NCI-H748 (cell line): ENCODE measurements at regions not wholly inside any gene's neighbourhood (a gene's known extent, or its start where the extent isn't known, plus 50 kb on each side); places are given as distances from the start of the nearest gene placed in this dataset.

Experiments
- DNase-seq: peaks from one replicate; lab custom pipeline; 2025; ENCODE audit not compliant: unreplicated experiment; lab: John Stamatoyannopoulos, UW

- peak; percentile 38 for DNase-seq
Observed at GRCh38 chr1:13967707-13968106, 267.7 kb downstream of the PRDM2 start.

- DNase-seq, result no peak
Observed at GRCh38 chr1:13968361-13968760, 268.4 kb downstream of the PRDM2 start.

GRCh38 chr1:13970631-13971247 is 270.8 kb downstream of the PRDM2 start:
- DNase-seq, result no peak

- DNase-seq, result no peak
Observed at GRCh38 chr1:13976485-13976884, 276.5 kb downstream of the PRDM2 start.

GRCh38 chr1:13981142-13981541 is 281.2 kb downstream of the PRDM2 start:
- DNase-seq, result no peak

DNA sequence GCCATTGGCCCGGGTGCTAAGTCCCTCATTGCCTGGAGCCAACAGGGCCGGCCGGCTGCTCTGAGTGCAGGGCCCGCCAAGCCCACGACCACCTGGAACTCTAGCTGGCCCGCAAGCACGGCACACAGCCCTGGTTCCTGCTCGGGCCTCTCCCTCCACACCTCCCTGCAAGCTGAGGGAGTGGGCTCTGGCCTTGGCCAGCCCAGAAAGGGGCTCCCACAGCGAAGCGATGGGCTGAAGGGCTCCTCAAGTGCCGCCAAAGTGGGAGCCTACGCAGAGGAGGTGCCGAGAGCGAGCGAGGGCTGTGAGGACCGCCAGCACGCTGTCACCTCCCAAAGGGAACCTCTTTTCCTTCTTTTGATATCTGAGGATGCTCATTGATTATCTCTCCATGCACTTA is 283.4 kb downstream of the PRDM2 start:
- no peak for DNase-seq

- no peak for DNase-seq
Observed at GRCh38 chr1:13990939-13991338, 291.0 kb downstream of the PRDM2 start.

GRCh38 chr1:13992489-13993285 is 292.7 kb downstream of the PRDM2 start:
- DNase-seq, result peak; percentile 10

- DNase-seq, result no peak
Observed at GRCh38 chr1:13994386-13994785, 294.4 kb downstream of the PRDM2 start.

- no peak for DNase-seq
Observed at GRCh38 chr1:13996334-13996733, 296.3 kb downstream of the PRDM2 start.

DNA sequence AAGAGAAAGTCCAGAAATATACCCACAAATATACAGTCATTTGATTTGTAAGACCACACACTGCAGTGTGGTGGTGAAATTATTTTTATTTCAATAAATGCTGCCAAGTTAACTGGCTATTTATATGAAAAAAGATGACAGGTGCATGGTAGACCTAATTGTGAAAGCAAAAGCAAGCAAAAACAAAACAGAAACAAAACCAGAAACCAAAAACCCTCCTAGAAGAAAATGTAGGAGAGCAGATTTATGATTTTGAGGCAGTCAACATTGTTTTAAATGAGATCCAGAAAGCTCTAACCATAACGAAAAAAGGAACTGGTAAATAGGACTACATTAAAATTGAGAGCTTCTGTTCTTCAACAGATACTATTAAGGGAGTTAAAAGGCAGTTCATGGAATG is 303.6 kb downstream of the PRDM2 start:
- DNase-seq, result no peak

DNA sequence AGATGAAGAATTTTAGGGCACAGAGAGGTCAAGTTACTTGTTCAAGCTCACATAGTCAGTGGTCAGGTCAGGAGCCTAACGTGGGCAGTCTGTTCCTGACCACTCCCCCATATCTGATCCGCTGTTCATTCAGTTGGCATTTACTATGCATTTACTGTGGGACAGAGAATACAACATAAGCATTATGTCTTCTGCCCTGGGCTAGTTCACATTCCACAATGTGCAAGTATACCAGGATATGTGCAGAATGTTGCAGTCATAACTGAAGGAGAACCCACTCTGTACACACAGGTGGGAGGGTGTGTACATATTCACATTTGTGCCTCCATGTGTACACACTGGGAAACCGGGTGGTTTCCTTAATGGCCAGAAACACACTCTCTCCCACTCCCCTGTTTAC is 309.6 kb downstream of the PRDM2 start:
- no peak for DNase-seq

GRCh38 chr1:14010476-14010875 is 310.5 kb downstream of the PRDM2 start:
- DNase-seq, result no peak

DNA sequence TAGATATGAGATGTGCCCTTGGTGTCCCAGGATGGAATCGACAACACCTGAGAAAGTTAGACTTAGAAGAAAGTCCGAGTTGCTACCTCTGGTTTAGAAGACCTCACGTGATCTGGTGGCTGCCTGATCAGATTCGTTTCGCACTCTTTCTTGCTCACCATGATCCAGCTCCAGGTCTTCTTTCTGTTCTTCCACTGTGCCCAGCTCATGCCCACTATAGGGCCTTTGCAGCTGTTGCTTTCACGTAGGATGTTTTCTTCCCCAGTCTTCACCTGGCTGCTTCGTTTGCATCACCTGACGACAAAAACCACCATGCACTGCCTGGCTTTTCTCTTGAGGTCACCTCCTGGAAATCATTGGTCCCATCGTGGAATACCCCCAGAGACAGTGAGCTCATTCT is 311.1 kb downstream of the PRDM2 start:
- no peak for DNase-seq

DNA sequence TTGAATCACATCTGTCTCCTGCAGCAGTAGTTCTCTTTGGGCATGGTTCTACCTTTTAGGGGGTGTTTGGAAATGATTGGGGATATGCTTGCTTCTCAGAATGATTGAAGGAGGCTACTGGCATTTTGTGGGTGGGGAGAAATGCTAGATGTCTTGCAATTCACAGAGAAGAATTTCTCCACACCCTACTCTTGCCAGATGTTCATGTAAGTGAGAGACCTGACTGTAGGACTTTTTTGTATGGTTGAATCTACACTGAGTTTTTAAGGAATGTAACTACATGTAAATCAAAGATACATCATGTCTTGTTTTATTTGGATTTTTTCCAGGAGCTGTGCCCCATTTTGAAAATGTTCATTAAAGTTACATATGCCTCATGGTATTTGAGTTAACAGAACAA is 311.9 kb downstream of the PRDM2 start:
- DNase-seq, result no peak

GRCh38 chr1:14014929-14015328 is 314.9 kb downstream of the PRDM2 start:
- no peak for DNase-seq

GRCh38 chr1:14015917-14016316 is 315.9 kb downstream of the PRDM2 start:
- no peak for DNase-seq

- DNase-seq, result peak; percentile 74
Observed at GRCh38 chr1:14017531-14017961, 317.6 kb downstream of the PRDM2 start.

GRCh38 chr1:14019461-14019860 is 319.5 kb downstream of the PRDM2 start:
- DNase-seq, result no peak

DNA sequence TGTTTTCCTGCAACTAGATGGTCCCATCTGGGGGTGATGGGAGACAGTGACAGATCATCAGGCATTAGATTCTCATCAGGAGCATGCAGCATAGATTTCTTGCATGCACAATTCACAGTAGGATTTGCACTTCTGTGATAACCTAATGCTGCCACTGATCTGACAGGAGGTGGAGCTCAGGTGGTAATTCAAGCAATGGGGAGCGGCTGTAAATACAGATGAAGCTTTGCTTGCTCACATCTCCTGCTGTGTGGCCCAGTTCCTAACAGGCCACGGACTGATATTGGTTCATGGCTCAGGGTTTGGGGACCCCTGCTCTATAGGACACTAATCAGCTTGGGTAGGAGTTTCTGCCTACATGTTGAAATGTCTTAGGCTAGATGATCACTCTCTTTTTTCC is 320.0 kb downstream of the PRDM2 start:
- DNase-seq, result no peak

- DNase-seq, result peak; percentile 86
Observed at GRCh38 chr1:14027099-14027498, 327.1 kb downstream of the PRDM2 start.

DNA sequence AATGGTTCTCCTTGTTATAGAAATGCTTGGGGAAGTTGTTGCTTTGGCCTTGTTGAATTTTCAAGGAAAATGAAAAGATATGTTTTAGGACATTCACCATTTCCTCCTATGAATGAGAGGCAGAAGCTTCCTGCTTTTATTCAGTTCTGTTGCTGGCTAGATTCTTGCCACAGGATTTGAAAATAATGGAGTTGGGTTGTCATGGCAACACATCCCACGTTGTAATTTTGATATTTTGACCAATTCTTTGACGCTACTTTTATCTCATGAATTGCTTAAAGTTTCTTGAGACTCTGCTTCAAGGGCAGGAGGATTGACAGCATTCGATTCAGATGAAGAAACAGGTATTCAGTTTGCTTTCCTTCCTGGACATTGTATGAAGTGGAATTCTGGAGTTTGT is 331.5 kb downstream of the PRDM2 start:
- DNase-seq, result no peak

GRCh38 chr1:14034506-14034905 is 334.5 kb downstream of the PRDM2 start:
- DNase-seq, result peak; percentile 13
